HG02981 (cell line): ENCODE measurements at regions not wholly inside any gene's neighbourhood (a gene's known extent, or its start where the extent isn't known, plus 50 kb on each side); places are given as distances from the start of the nearest gene placed in this dataset.
"Not testable (repeated sequence)": the region's sequence is repeated elsewhere in the genome, so short reads cannot be mapped to it uniquely, and the experiment has no call there.

Source experiments
- ATAC-seq: cut with Tn5 transposase; IDR thresholded peaks from one replicate; pipeline ENCODE4 v1.9.1; 2021; ENCODE audit warnings: mild to moderate bottlenecking, moderate library complexity; ENCODE audit not compliant: unreplicated experiment

- ATAC-seq = no peak
Measured at GRCh38 chr18:1648712-1649111, 744.0 kb downstream of the ADCYAP1 start.

DNA sequence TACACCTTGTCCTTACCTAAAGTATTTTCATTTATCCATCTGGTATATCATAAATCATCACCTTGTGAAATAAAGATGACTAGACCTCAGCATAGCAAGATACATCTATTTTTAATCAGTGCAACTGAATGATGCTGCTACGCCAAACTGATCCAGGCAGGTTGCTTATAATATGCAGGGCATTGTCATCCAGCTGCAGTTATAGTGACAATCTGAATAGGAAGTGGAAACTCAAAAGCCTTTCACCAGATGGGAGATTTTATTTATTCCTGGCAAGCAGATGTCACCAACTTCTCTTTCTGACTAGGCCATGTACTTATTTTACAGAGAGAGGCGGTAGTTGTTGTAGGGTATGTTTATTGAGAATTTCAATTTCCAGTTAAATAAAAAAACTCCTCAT lies 747.3 kb downstream of the ADCYAP1 start:
- no peak for ATAC-seq

DNA sequence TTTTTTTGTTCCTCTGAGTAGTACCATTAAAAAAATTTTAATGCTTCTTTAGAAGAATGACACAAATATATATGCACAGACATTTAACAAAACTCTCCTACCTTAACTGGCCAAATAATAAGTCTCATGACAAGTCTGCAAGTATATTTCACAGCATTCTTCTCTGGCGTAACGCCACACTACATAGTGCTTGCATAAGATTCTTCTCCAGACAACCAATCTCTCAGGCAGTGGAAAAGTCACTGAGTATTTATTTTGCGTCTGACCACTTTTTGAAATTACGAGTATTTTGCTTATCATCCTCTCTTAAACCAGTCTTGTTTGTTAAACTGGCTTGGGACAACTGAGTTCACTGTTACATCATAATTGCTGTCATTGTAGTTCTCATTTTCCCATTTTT lies 749.2 kb downstream of the ADCYAP1 start:
- no peak for ATAC-seq

GRCh38 chr18:1657876-1658275 lies 753.2 kb downstream of the ADCYAP1 start:
- ATAC-seq = no peak

DNA sequence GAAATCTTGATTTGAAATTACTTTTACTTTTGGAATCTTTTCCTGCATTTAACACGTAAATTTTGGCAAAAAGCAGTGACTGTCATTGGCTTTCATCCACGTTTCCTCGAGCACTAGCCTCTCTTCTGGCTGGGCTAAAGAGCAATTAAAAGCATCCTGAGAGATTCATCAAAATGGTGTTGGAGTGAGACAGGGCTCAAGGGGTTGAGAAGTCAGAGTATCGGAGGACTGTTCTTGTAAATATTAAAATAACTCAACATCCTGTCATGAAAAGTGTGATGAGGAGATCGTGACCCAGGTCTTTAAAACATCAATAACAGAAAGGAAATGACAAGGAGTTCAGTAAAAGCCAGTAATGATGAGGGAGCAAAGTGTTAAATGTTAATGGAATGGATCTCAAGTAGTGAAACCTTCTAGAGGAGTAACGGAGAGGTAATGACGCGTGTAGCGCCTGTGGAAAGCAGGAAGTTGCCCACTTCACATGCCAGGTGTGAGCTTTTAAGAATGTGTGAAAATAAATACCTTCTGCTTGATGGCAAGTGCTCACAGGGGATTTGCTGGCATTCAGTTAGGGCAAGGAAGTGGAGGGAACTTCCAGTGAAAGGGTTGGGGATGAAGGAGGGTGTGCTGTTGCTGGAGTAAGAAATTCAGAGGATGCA lies 754.4 kb downstream of the ADCYAP1 start:
- no peak for ATAC-seq

DNA sequence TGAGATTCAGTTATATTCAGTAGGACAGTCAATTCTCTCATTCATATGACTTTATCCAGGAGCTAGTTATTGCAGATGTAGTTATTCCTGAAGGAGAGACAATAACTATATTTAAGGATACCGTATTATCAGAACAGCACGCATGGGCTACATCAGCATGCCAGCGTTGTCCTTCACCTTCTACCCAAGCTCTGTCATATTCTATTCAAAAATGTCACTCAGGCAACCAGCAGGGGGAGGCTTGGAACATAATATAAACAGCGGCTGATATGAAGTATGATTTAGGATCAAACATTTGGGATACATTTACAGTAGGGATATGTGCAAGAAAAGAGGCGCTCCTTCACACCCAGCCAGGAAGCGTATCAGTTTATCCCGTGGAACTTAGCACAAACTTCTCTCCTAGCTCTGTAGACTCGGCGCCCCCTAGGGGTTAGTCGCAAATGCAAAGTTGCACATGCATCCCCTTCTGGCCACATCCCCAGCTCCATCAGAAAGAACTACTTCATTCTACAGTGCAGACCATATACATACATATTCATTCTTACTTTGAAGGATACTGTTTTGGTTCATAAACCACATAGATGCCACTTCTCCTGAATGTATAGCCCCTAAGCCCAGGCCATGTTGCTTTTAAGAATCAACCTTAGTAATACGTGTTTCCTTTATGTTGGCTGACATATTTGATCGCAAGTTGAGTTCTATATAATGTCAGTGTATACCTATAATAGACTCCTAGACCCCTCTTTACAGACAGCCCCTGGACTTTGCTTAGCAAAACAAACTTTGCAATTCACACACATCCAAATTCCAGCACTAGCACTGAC lies 759.4 kb downstream of the ADCYAP1 start:
- ATAC-seq = peak; percentile 74

DNA sequence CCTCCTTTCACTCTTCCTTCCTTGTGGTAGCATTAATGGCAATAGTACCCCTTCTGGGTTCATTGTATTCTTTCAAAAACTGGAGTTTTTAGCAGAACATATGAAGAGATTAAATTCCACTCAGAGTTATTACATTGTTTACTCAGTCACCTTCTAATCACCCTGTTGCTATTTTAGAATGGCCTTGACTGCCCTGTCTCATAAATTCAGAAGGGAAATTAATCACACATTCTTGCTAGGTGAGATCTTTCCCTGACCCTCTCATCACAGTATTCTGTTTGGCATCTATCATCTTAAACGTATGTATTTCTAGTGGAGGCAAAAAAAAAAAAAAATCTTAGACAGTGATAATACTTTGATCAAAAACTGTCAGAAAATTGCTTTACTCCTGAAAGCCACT lies 760.4 kb downstream of the ADCYAP1 start:
- no peak for ATAC-seq

- ATAC-seq = no peak
Measured at GRCh38 chr18:1668279-1668678, 763.6 kb downstream of the ADCYAP1 start.

GRCh38 chr18:1671710-1672109 lies 767.0 kb downstream of the ADCYAP1 start:
- ATAC-seq = not testable (repeated sequence)

- ATAC-seq = no peak
Measured at GRCh38 chr18:1676387-1676786, 771.7 kb downstream of the ADCYAP1 start.

GRCh38 chr18:1680108-1680507 lies 775.4 kb downstream of the ADCYAP1 start:
- no peak for ATAC-seq

DNA sequence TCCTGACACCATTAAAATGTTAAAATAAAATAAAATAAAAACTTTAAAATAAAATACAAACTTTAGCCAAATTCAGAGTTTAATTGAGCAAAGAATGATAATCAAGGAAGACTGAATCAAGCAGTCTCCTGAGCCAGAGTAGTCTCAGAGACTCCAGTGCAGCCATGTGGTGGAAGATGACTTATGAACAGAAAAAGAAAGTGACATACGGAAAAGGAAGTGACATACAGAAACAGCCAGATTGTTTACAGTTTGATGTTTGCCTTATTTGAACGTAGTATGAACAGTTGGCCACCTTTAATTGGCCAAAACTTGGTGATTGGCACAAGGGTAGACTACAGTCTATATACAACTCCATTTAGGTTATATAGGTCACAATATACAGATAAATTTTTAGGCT lies 787.2 kb downstream of the ADCYAP1 start:
- ATAC-seq = no peak

- ATAC-seq = no peak
Measured at GRCh38 chr18:1708006-1708405, 803.3 kb downstream of the ADCYAP1 start.

DNA sequence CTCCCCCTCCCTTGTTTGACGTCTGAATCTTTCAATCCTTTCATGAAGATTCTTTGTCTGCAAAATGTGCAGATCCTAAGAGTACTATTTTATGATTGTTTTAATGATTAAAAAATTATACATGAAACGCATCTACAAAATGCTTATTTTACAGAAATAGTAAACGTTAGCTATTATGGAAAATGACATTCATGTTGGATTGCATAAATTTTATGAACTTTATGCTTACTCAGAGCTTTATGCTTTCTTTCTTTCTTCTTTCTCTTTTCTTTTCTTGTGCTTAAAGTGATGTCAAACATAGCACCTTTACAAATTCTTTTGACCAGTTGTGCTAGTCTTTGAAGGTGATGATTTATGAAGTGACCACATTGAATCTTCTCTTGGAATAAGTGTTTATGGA lies 805.4 kb downstream of the ADCYAP1 start:
- ATAC-seq = no peak

GRCh38 chr18:1732143-1732542 lies 827.5 kb downstream of the ADCYAP1 start:
- no peak for ATAC-seq

- ATAC-seq = no peak
Measured at GRCh38 chr18:1746131-1746530, 825.2 kb downstream of the METTL4 start.

DNA sequence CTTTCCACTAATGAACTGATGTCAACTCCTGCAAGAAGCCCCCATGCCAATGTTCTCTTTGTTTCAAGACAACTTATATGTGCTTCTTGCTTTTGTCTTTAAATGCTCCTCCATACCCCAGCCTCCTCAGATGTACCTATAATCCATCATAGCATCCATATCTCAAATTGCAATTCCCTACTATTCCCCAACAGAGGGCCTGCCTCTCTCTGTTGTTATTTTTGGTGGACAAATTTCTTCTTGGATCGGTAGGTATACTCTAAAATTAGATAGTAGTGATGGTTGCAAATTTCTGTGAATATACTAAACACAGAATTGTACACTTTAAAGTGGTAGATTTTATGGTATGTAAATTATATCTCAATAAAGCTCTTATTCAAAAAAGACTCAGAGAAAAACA lies 820.1 kb downstream of the METTL4 start:
- ATAC-seq = no peak

DNA sequence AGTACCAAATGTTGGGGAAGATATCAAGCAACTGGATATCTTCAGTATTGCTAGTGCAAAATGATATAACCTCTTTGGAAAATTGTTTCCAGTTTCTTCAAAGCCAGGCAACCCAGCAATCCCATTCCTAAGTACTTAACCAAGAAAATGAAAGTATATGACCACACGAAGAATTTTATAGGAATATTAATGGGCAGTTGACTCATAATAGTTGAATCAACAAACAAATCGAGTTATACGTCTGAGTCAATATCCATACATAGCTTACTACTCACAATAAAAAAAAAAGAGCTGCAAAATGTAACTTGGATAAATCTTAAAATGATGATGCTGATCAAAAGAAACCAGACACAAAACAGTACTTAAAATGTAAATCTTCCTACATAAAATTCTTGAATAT lies 810.4 kb downstream of the METTL4 start:
- no peak for ATAC-seq

GRCh38 chr18:1774261-1774660 lies 797.0 kb downstream of the METTL4 start:
- ATAC-seq = no peak

GRCh38 chr18:1777843-1778242 lies 793.5 kb downstream of the METTL4 start:
- no peak for ATAC-seq

DNA sequence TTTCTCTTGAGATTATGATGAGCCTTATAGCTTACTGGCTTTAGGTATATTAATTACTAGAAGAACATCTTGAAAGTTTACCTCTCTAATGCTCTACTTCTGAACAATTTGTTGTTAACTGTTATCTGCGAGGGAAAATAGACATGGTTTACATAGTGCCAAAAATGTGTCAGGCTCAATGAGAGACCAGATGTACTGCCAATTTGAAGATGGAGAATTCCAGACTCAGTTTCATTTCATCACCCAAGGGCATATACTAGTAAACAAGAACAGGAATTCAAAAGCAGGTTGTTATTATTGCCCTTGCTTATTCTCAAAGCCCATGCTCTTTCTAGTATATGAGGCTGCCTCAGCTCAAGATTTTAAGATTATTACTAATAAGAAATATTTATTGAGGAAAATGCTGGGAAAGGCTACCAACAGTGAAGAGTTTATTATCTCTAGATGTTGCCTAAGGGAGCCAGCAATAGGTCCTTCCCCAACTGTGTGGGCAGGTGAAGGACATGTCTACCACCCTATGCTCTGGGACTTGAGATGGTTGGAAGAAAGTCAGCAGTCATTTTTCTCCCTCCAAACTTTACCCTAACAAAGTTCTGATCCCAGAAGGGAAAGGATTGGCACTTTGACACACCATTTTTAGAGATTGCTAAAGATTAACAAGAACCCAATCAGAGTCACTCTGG lies 792.7 kb downstream of the METTL4 start:
- ATAC-seq = no peak

GRCh38 chr18:1779587-1779986 lies 791.7 kb downstream of the METTL4 start:
- ATAC-seq = no peak
